Muscle layer of colon (tissue), 2 donors: ENCODE measurements at regions not wholly inside any gene's neighbourhood (a gene's known extent, or its start where the extent isn't known, plus 50 kb on each side); places are given as distances from the start of the nearest gene placed in this dataset.

Source experiments
- H3K27ac ChIP-seq: one replicate; pipeline ENCODE4 v1.7.0; 2013; ENCODE audit warnings: low read depth, mild to moderate bottlenecking, low read length, moderate library complexity
- H3K27me3 ChIP-seq, 2 donors: one replicate each; pipeline ENCODE4 v1.7.0; 2013; ENCODE audit warnings: low read length in 2 of 2, mild to moderate bottlenecking in 2 of 2; ENCODE audit not compliant: insufficient read depth in 2 of 2, control insufficient read depth in 1 of 2
- H3K36me3 ChIP-seq: one replicate; pipeline ENCODE4 v1.7.0; 2013; ENCODE audit warnings: mild to moderate bottlenecking, low read length; ENCODE audit not compliant: insufficient read depth
- H3K4me1 ChIP-seq: one replicate; pipeline ENCODE4 v1.7.0; 2013; ENCODE audit warnings: mild to moderate bottlenecking, low read length; ENCODE audit not compliant: insufficient read depth
- H3K4me3 ChIP-seq, 2 donors: one replicate each; pipeline ENCODE4 v1.7.0; 2013; ENCODE audit warnings: low read length in 2 of 2, low read depth in 1 of 2, mild to moderate bottlenecking in 1 of 2, moderate library complexity in 1 of 2
- H3K9ac ChIP-seq: one replicate; pipeline ENCODE4 v1.7.0; 2013; ENCODE audit warnings: low read length
- H3K9me3 ChIP-seq: one replicate; pipeline ENCODE4 v1.7.0; 2013; ENCODE audit warnings: mild to moderate bottlenecking, low read length
- donor health status: abdominal sarcoma.
- donor health status: Adenocarcinoma of cecum.

DNA sequence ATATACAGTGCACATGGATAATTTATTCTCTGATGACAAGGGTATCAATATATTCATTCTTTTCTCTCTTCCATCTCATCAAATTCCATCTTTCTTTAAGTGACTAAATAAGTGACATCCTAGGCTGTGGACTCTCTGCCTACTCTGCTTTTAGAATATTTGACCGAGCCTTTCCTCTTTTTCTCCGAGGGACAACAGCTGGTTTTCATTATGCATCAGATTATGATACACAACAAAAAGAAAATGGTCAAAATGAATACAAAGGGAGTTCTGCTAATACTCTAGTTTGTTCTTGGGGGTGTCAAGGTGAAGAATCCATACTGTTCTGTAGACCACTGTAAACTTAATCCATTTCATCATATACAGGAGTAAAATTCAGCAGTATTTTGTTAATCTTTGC is 942.6 kb downstream of the KCNJ2 start:
- Histone ChIP-seq H3K9ac (no peak overlapping the region), H3K9me3 (no peaks in the 10 kb centered on the region), H3K4me1 (no peaks in the 10 kb centered on the region), H3K4me3 (no peak overlapping the region), H3K27ac (no peak overlapping the region), H3K27me3 (no peaks in the 10 kb centered on the region), H3K36me3 (no peaks in the 10 kb centered on the region)

DNA sequence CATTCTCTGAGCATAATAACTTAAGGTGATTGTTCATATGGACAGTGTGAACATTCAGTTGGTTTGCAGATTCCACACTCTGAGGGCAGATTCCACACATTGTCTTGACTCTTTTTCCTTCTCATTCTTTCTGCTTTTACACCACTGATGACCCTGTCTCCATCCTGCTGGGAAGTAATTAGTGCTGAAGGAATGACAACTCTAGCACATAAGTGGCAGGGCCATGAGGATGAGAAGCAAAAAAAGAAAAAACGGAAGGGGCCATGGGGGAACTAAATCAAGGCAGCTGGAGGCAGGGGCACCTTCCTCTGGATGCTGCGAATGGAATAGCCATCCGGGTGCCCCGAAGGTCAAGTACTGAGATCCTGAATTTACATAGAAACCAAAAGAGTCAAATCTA is 944.0 kb downstream of the KCNJ2 start:
- no peaks in the 10 kb centered on the region for H3K4me1 ChIP-seq
- no peak overlapping the region for H3K27ac ChIP-seq
- no peaks in the 10 kb centered on the region for H3K36me3 ChIP-seq
- H3K4me3 ChIP-seq = no peak overlapping the region
- H3K9ac ChIP-seq = no peak overlapping the region
- no peaks in the 10 kb centered on the region for H3K9me3 ChIP-seq
- no peaks in the 10 kb centered on the region for H3K27me3 ChIP-seq

DNA sequence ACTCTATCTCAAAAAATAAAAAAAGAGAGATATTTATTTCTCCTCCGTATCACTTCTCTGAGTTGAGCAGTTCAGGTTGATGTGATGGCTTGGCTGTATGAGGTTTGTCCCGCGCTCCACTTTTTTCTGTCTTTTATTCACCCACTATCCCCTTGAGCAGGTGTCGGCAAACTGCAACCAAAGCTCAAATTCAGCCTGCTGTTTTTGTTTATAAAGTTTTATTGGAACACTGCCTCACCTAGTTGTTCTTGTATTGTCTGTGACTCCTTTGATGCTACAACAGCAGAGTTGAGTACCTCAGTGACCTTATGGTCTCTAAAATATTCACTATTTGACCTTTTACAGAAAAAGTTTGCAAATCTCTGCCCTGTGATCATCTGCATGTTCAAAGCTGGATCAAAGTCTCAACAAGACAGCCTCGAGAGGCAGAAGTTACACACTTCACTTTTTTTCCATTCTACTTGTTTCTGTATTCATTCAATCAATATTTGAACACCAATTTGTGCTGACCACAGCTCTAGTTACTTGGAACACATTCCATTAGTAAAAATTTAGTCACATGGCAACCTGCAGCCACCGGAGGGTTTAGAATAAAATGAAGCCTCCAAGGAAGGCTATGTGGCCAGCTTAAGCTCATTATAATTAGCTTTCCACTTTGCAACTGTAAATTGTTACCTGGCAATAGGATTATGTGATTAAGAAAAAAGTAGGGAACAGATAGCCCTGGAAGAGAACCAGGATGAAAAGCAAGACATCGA is 945.8 kb downstream of the KCNJ2 start:
- no peaks in the 10 kb centered on the region for H3K4me1 ChIP-seq
- H3K4me3 ChIP-seq = no peak overlapping the region
- H3K36me3 ChIP-seq = no peaks in the 10 kb centered on the region
- no peaks in the 10 kb centered on the region for H3K9me3 ChIP-seq
- no peak overlapping the region for H3K27ac ChIP-seq
- H3K27me3 ChIP-seq = no peaks in the 10 kb centered on the region
- H3K9ac ChIP-seq = no peak overlapping the region

DNA sequence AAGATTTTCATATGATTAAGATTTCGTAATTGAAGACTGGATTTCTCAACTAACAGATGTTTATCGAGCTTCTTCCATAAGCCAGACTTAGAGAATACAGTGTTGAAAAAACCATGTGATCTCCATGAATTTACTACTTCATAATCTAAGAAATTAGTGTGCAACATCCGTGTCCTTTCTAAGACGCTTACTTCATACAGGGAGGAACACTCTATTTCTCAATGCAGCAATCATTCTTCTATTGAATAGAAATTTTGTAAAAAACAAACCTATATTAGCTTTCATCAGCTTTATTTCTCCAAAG is 946.3 kb downstream of the KCNJ2 start:
- Histone ChIP-seq H3K4me1 (no peaks in the 10 kb centered on the region), H3K27me3 (no peaks in the 10 kb centered on the region), H3K27ac (no peak overlapping the region), H3K4me3 (no peak overlapping the region), H3K9ac (no peak overlapping the region), H3K36me3 (no peaks in the 10 kb centered on the region), H3K9me3 (no peaks in the 10 kb centered on the region)

DNA sequence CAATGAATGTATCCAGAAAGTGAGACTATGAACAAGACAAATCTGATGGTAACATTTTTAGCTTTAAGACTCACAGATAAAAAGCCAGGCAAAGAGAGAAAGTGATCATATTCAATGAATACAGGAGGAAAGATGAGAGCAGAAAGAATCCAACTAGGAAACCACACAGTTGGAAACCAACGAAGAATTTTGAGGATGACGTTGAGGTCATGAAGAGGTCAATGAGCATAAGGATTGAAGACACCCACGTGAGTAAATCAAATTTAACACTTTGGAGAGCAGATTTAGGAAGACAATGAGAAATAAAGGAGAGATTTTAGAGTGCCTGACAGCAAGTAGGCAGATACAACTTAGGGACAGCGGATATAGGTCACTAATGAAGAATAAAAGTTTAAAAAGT is 948.1 kb downstream of the KCNJ2 start:
- Histone ChIP-seq H3K9ac (no peak overlapping the region), H3K4me1 (no peaks in the 10 kb centered on the region), H3K27me3 (no peaks in the 10 kb centered on the region), H3K27ac (no peak overlapping the region), H3K4me3 (no peak overlapping the region), H3K9me3 (no peaks in the 10 kb centered on the region), H3K36me3 (no peaks in the 10 kb centered on the region)

- no peaks in the 10 kb centered on the region for H3K27me3 ChIP-seq
- no peaks in the 10 kb centered on the region for H3K36me3 ChIP-seq
- no peak overlapping the region for H3K4me3 ChIP-seq
- no peak overlapping the region for H3K9ac ChIP-seq
- no peaks in the 10 kb centered on the region for H3K4me1 ChIP-seq
- H3K9me3 ChIP-seq = no peaks in the 10 kb centered on the region
- no peak overlapping the region for H3K27ac ChIP-seq
Observed at GRCh38 chr17:71118039-71118438, 948.7 kb downstream of the KCNJ2 start.

DNA sequence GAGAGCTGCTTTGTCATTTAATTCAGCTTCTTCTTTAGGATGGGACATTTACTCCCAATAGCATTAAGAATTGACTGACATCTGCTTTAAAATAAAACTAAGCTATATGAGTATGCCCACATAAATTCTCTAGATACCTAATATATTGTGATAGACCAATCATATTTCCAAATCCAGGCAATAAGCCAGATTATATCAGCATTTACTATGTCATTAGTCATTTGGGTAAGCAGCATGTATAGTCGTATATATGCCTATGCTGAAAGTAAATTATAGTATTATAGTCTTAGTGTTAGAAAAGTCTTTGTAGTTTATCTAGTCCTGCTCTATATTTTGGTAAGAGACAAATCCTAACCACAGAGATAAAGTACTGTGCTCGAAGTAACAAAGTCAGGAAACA is 958.1 kb downstream of the KCNJ2 start:
- no peaks in the 10 kb centered on the region for H3K36me3 ChIP-seq
- no peaks in the 10 kb centered on the region for H3K27me3 ChIP-seq
- H3K27ac ChIP-seq = no peak overlapping the region
- H3K4me3 ChIP-seq = no peak overlapping the region
- H3K4me1 ChIP-seq = no peaks in the 10 kb centered on the region
- H3K9ac ChIP-seq = no peak overlapping the region
- H3K9me3 ChIP-seq = peaks cover 1% of the 10 kb centered on the region

GRCh38 chr17:71142333-71142732 is 973.0 kb downstream of the KCNJ2 start:
- Histone ChIP-seq H3K4me1 (no peaks in the 10 kb centered on the region), H3K36me3 (no peaks in the 10 kb centered on the region), H3K9me3 (no peaks in the 10 kb centered on the region), H3K9ac (no peak overlapping the region), H3K4me3 (no peak overlapping the region), H3K27ac (no peak overlapping the region), H3K27me3 (no peaks in the 10 kb centered on the region)

GRCh38 chr17:71145486-71145885 is 975.3 kb upstream of the SOX9 start:
- Histone ChIP-seq H3K36me3 (no peaks in the 10 kb centered on the region), H3K4me1 (no peaks in the 10 kb centered on the region), H3K9ac (no peak overlapping the region), H3K4me3 (no peak overlapping the region), H3K27me3 (no peaks in the 10 kb centered on the region), H3K27ac (no peak overlapping the region), H3K9me3 (no peaks in the 10 kb centered on the region)

DNA sequence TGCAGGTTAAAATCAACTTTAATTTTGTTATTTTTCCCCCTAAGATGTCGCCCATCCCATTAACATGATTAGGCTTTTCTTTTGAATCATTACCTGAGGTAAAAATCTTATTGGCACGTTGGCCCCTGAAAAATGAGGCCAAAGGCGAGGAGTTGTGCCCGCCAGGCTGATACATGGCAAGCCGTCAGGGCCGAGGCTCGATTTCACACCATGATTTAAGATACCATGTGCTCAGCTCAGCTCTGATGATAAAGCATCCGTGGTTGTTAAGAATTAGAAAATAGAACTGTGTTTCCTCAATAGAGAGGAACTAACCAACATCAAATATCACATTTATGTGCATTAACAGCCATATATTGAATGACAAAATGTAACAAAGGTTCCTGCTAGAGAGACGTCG is 972.9 kb upstream of the SOX9 start:
- Histone ChIP-seq H3K4me1 (no peaks in the 10 kb centered on the region), H3K36me3 (no peaks in the 10 kb centered on the region), H3K4me3 (no peak overlapping the region), H3K9ac (no peak overlapping the region), H3K27me3 (no peaks in the 10 kb centered on the region), H3K27ac (no peak overlapping the region), H3K9me3 (no peaks in the 10 kb centered on the region)

DNA sequence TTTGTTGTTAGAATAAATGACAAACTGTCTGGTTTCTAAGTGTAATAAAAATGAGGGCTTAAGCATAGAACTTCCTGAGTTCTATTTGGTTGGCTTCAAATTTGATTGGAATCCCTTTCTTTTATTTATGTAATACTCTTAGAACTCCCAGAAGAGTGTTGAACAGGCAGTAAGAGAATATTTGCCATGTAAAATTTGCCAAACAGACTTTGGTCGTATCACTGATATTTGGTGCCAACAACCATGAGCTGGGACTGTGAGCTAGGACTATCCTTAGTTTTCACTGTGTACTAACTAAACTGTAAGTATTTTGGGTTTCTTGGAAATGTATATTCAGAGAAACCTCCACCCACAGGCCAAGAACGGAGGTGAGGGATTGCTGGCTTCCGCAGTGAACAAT is 971.2 kb upstream of the SOX9 start:
- no peak overlapping the region for H3K9ac ChIP-seq
- no peak overlapping the region for H3K27ac ChIP-seq
- no peaks in the 10 kb centered on the region for H3K4me1 ChIP-seq
- H3K4me3 ChIP-seq = no peak overlapping the region
- H3K36me3 ChIP-seq = no peaks in the 10 kb centered on the region
- no peaks in the 10 kb centered on the region for H3K9me3 ChIP-seq
- H3K27me3 ChIP-seq = no peaks in the 10 kb centered on the region

- Histone ChIP-seq H3K9me3 (no peaks in the 10 kb centered on the region), H3K27ac (no peak overlapping the region), H3K4me1 (no peaks in the 10 kb centered on the region), H3K9ac (no peak overlapping the region), H3K36me3 (no peaks in the 10 kb centered on the region), H3K4me3 (no peak overlapping the region), H3K27me3 (no peaks in the 10 kb centered on the region)
Observed at GRCh38 chr17:71157297-71157696, 963.5 kb upstream of the SOX9 start.
